HG02798 (cell line): ENCODE measurements at regions not wholly inside any gene's neighbourhood (a gene's known extent, or its start where the extent isn't known, plus 50 kb on each side); places are given as distances from the start of the nearest gene placed in this dataset.

Experiments used
- ATAC-seq: cut with Tn5 transposase; IDR thresholded peaks from one replicate; pipeline ENCODE4 v1.9.1; 2021; ENCODE audit warnings: mild to moderate bottlenecking; ENCODE audit not compliant: unreplicated experiment, poor library complexity

DNA sequence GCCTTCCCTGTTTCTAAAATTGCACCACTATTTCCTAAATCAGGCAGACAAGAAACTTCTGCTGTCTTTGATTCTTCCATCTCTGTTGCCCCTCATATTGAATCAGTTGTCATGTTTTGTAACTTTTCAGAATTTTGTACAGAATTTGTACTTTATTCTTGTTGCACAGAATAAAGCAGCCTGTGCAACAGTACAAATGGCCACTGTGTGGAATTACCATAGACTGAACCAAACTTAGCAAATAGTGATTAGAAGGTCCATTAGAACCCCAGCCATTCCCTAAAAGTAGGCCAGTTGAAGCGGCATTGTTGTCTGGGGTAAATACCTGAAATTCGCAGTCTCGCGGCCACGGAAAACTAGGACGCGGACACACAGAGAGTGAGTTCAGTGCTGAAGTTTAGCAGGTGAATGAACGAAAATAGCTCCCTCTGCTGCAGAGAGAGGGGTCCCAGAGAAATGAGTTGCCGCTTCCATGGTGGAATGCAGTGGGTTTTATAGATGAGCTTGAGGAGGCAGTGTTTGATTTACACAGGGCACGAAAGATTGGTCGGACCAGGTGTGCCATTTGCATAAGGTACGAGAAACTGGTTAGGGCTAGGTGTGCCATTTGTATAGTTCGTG lies 71.8 kb downstream of the C4orf33 start:
- no peak for ATAC-seq

DNA sequence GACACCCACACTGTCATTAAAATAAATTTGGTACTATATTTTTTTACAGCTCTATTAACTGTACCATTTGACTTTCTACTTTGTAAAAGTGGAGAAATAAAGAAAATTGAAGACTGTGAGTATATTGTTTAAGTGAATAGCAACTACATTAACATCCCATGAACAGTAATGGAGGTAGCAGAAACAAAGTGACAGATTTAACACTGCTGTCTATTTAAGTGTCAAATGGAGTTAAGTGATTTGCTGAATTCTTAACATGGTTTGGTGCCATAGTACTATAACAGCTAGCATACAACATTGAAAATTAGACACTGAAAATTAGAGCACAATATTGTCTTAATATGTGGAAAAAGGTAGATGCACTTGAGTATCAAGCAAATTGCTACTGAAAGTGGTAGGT lies 76.2 kb downstream of the C4orf33 start:
- ATAC-seq, result no peak

DNA sequence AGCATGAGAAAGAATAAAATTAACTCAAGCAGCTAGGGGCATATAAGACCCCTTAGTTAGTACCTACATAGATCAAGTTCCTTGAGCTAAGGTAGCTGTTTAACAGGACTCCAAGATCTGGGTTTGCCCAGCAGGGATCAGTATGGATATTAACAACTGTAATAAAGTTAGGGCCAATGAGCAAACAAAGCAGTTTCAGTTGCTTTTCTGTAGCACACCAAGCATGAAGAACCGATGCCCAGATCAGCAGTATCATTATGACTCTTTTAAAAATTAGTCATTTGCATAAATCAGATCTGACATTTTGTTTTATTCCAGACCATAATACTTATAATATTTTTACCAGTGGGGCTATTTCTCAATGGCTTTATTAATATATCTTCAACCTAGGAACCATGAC lies 80.9 kb downstream of the C4orf33 start:
- no peak for ATAC-seq

DNA sequence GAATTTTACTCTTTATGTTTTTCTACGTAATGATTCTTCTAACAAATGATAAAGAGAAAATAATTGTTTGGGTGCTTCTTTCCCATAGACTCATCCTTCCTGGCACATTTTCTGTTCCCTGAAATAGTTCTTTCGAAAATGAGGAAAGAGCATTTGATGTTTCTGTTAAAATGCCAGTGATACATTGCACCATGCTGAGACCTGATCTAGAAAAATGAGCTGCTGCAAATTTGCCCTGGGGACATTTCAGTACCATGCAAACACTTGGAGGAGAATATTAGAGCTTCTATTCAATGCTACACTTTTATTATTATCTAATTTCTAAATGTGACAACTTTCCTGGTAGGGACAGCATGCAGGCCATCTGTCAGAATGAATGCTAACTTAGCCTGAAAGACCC lies 83.3 kb downstream of the C4orf33 start:
- ATAC-seq, result no peak

DNA sequence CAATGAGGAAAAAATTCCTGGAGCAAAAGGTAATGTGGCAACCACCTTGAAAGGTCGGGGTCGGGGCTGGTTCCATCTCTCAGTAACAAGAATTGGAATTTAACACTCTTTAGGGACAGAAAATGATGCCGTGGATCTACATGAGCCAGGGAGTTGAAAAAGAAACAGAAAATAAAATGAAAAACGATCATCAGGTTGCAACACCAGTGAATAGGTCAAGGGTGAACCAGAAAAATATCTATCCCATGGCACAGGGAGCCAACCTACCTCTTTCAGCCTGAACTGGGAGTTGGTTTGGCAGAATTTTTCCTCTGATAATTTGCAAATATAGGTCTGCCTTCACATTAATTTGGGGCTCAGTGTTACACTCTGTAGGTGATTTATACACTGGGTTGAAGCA lies 93.7 kb downstream of the C4orf33 start:
- no peak for ATAC-seq

DNA sequence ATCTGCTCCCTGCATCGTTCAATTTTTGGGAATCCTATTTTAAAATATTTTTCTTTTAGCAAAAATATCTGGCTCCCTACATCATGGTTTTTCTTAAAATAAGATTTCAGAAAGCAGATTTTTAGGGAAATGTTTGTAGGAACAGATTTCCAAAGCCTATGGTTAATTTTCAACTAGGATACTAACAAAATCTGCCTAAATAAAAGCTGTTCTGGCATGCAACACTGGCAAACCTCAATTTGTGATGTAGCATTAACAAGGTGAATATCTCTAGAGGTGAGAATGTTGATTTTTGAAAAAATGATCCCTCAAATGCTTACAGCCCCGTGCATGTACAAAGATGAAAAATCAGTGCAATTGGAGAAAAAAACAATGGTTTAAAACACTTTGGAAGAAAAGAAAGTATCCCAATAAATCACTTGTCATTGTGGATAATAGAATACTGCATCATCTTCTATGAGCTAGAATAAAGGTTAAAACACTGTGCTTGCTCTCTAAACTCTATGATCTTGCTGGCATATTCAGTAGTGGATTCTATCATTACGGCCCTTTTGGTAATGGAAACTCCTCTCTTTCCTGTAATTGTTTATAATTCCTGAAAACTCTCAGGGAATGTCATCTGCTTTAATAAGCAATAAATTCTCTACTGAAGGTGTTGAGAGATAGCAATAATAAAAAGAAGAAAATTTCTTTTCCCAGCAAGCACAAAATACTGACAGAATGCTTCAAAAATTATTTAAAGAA lies 97.6 kb downstream of the C4orf33 start:
- ATAC-seq, result no peak

DNA sequence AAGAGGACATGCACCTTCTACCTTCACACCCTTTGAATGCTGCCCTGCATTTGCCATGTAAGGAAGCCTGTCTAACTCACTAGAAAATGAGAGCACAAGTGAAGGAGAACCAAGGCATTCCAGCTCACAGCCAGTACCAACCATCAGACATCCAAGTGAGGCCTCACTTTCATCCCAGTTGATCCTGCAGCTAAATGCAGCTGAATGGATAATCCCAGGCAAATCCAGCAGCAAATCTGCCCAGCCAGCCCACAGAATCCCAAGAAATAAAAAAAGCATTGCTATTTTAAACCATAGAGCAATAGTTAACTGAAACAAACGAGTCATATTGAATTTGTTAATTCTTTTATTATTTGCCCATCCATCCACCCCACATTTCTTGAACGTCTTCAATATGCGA lies 112.5 kb downstream of the C4orf33 start:
- ATAC-seq, result no peak

DNA sequence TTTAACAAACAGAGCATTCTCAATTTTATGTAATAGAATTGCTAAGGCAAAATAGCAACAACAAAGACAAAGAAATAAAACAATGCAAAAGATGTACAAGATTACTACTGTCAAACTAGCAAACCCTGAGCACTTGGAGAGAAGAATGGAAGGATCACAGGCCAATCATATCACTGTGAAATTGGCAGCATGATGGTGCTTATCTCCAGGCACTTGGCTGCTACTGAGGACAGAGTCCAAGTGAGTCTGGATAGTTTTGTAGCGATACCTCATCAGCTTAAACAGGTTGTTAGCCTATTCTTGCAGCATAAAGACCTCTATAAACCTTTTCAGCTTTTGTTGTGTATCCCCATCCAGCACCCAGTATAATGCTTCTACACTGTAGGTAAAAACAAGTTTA lies 117.7 kb downstream of the C4orf33 start:
- ATAC-seq, result no peak

DNA sequence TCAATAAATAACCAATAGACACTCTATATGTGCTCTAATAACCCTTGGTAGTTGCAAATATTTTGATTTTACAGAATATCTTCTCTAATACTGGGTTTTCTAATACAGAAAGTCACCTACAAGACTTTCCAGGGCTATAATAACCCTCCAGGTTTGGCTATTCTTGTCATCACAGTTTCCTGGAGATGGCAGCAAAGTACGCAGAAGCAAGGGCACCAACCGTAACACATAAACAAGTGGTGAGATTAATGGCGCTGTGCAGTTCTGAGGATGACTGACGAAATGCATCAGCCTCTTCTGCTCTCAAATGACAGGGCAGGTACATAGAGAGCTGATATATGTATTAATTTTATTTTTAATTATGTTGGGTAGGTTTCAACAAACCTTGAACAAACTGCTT lies 122.4 kb downstream of the C4orf33 start:
- peak; percentile 54 for ATAC-seq

DNA sequence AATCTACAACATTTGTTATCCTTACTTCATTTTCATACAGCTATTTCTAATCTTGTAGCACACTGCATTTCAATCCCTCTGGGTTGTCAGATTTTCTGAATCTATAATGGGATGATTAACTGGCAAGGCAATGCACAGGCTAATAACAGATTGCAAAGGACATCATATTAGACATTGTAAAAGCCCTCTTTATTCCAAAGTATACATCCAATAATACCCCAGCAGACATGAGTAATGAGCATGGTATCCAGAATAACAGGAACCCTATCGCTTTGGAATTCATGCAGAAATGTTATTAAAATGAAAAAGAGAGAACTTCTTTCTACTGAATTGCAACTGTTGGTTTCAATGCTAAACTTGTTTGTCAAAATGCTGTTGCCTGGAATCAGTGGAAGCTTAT lies 122.9 kb downstream of the C4orf33 start:
- no peak for ATAC-seq

DNA sequence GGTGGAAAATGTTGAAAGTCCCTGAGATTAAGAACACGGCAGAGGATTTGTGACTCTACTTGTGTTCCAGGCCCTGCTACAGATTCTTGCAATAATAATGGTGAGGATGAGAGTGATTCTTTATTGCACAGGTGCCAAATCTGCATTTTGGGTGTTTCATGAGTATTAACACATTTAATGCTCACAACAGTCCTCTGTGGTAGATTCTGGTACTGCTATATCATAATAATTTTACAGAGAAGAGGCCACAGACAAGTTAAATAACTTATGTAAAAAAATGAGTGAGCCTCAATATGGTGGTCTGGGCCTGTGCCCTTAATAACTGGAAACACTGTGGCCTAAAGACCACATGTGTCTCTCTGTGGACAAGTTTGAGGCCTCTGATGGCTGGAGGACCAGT lies 124.3 kb downstream of the C4orf33 start:
- no peak for ATAC-seq

DNA sequence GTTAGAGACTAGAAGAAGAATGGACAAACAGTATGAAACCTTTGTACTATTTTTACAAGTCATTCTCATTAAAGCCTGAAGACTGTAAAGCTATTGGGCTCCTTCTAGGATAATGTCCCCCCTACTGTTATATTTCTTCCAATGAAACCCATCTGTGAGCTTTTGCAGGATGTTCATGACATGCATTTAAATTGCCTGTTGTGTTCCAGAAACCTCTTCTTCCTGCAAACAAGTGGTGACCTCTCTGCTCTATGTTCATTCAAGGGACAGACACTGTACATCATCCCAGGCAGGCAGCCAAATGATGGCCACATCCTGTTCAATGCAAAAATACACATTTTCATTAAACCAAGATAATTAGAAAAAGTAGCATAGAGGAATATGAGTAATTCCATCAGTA lies 128.0 kb downstream of the C4orf33 start:
- ATAC-seq, result no peak

DNA sequence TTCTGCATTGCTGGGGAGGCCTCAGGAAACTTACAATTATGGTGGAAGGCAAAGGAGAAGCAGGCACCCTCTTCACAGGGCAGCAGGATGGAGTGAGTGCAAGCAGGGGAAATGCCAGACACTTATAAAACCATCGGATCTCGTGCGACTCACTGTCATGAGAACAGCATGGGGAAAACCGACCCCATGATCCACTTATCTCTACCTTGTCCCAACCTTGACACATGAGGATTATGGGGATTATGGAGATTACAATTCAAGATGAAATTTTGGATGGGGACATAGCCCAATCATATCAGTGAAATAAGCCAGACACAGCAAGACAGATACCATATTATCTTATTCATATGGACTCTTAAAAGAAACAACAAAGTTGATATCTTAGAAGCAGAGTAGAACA lies 134.9 kb downstream of the C4orf33 start:
- no peak for ATAC-seq

DNA sequence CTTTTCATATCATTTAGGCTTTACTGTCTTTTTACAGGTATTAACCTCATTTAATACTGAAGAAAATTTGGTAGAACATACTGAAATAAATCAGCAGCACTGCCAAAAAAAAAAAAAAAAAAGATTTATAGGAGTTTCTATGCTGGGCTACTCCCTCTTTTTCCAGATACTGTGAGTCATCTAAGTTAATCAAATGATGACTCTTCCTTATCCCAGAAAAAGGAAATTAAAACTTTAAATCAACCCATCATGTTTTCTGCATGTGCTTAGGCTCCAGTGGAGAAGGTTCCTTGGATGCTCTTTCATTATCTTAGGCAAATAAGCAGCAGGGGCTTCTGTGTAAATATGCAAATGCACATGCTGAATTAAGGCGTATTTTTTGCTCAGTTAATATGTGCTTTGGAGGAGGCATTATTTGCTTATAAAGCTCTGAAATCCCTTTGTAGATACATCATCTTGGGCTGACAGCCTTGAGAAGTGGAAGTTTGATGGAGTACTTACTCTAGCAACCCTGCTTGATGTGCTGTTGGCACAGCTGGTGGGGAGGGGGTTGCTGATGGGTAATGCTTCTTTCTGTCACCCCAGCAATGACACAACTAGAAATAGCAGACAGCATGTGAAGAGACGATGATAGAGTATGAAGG lies 136.1 kb downstream of the C4orf33 start:
- ATAC-seq, result no peak

DNA sequence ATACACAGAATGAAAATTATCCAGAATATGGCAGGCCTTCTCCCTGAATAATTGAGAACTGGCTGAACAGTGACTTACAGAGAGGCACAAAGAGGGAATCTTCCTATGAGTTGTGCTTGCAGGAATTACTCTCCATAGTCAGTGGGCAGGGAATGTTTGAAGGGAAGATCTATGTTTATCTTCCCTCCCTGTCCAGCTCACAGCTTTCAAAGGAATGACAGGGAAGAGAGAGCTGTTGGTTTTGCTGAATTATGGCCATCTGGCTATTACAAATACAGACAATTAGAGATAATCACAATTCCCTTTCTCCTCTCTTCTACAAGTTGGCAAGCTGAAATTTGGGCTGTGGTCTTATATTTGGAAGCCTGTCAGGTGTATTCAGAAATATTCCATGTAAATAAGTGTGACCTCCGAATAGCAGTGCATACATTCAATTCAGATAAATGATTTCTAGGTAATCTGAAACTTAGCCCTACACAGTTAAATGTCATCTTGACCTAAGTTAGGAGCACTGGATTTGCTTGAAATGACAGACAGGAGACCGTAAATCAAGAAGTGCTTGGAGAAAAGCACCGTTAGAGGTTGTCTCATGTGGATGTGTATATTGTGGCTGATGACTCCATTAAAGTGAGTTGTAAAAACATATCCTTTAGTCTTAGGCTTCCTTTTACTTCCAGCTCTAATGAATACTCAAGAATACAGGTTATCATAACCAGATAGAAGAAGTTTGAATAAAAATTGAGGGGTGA lies 136.8 kb downstream of the C4orf33 start:
- ATAC-seq, result no peak

DNA sequence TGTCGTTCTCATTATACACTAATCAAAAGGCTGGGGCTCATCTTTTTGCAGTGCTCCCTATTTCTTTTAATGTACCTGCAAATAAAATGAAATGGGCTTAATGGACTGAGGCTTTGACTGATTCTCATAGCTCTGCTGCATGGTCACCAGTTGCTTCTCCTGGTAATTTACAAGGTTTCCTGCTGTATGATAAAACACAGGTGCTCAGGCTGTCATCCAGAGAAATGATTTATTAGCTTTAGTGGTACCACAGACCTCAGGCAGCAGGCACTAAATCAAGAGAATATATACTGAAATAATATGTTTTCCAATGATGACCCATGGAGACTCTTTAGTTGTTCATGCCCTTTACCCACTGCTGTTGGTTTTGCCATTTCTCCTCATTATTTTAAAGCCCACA lies 137.7 kb downstream of the C4orf33 start:
- ATAC-seq, result no peak

DNA sequence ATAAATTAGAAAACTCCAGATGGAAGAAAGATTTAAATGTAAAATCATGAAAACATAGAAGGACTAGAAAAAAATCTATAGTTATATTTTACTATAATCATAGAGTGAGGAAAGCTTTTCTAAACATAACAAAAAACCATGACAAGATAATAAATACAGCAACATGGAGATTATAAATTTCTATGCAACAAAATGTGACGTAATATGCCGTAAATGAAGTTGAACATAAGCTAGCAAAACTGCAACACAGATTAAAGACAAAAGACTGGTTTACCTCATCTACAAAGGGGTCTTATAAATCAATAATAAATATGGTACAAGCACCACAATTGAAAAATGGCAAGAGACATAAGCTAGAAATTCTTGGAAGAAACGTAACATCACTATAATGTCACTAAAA lies 140.4 kb downstream of the C4orf33 start:
- ATAC-seq, result no peak

DNA sequence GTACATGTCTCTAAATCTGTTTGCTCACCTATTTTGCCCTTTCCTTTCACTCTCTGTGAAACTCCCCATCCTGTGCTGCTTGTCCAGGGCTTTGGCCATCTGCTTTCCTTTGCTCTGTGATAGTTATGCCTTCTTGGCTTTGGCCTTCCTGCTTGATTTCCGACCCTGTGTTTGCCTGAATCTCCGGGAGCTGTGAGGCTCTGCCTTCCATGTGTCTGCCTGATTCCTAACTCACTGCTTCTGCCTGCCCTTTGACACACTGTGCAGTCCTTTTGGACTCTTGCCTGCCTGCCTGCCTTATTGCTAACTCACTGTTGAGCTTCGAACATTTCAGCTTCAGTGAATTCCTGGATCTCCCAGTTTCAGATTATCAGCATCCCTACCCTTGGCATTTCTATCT lies 143.1 kb downstream of the C4orf33 start:
- no peak for ATAC-seq

DNA sequence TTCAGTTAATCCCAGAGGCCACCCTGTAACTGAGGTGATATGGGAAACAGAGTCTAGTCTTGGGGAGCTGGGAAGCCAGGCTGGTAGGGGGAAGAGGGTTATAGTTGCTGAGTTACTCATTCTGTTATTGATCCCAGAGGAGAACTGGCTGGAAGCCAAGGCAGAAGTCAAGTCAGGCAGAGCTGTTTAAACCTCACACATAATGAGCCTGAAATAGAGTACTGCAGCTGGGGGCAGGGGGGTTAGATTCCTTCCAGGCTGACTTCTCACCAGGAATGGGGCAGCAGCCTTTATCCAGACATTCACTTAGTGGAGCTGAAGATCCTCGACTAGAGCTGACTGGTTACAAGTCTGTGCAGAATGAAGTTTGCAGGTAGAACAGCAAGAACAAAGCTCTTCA lies 144.9 kb downstream of the C4orf33 start:
- ATAC-seq, result no peak

DNA sequence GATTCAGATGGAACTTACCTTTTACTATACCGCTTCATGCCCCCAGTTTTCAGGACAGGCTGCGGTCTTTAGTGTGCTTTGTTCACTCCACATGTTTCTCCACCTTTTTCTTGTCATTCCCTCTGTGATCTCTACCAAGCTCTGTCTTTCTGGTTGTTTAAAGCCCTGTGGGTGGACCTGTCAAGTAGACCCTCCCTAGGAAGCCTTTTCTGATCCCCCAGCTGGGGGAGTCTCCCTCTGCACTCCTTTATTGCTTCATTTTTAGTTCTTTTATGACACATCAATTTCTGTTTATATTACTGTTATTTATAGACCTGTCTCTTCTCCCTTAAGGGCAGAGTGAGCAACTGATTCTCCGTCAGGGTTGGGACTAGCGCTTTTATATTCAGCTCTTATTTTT lies 150.2 kb downstream of the C4orf33 start:
- no peak for ATAC-seq

DNA sequence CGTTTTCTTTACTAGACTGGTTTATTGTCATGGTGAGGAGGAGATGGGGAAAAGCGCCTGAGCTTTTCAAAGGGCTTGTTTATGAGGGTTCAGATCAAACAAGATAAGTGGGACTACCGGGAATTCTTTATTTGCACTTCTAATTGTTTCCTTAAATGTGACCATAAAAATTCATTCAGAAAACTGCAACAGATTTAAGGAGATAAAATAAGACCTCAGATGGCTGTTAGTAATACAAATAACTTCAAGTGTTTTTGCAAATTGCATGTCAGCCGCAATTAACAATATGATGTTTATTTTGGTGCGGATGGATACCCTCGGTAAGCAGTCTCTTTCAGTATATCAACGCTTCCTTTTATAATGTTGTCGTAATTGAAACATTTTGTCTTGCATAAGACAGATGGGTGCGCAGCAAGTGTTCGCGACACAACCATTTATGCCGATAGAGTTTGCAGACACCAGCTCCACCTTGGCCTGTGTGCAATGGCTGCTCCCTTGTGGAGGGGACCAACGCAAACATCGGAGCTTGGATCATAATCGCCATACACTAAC lies 151.0 kb downstream of the C4orf33 start:
- no peak for ATAC-seq
